22Rv1 (cell line): ENCODE measurements at regions not wholly inside any gene's neighbourhood (a gene's known extent, or its start where the extent isn't known, plus 50 kb on each side); places are given as distances from the start of the nearest gene placed in this dataset.

ENCODE experiments used
- ZFX ChIP-seq: fragments of 450-650 bp; IDR thresholded peaks from 2 replicates; pipeline ENCODE4 v1.6.1; 2017; ENCODE audit warnings: antibody characterized with exemption, borderline replicate concordance
- TF ChIP-seq, protein P1 (sequence below): fragments of 450-650 bp; IDR thresholded peaks from 2 replicates; pipeline ENCODE4 v1.5.1; 2017; ENCODE audit warnings: mild to moderate bottlenecking

DNA sequence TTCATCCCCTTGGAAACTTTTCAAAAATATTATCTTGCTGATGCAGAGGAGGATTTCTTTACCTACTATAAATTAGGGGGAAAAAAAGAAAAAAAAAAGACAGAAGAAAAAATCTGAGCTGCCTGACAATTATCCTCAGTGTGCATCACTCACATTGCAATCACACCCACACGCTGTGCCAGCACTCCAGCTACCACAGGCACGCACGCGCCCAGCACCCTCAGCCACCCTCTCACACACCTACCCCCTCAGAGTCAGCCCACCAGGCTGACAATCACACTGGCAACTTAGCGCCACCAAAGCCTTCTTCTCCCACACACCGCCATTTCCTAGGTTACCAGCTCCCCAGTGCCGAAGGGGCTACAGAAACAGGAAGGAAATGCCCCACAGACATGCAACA, 236.1 kb downstream of the KCNA4 start:
- TF ChIP-seq, protein P1, sequence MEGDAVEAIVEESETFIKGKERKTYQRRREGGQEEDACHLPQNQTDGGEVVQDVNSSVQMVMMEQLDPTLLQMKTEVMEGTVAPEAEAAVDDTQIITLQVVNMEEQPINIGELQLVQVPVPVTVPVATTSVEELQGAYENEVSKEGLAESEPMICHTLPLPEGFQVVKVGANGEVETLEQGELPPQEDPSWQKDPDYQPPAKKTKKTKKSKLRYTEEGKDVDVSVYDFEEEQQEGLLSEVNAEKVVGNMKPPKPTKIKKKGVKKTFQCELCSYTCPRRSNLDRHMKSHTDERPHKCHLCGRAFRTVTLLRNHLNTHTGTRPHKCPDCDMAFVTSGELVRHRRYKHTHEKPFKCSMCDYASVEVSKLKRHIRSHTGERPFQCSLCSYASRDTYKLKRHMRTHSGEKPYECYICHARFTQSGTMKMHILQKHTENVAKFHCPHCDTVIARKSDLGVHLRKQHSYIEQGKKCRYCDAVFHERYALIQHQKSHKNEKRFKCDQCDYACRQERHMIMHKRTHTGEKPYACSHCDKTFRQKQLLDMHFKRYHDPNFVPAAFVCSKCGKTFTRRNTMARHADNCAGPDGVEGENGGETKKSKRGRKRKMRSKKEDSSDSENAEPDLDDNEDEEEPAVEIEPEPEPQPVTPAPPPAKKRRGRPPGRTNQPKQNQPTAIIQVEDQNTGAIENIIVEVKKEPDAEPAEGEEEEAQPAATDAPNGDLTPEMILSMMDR: no peak
- no peak for TF ChIP-seq ZFX
